Adrenal gland (tissue), 5 donors: ENCODE measurements at regions not wholly inside any gene's neighbourhood (a gene's known extent, or its start where the extent isn't known, plus 50 kb on each side); places are given as distances from the start of the nearest gene placed in this dataset.

ENCODE experiments used
- CTCF ChIP-seq, 6 experiments: fragments of 450-650 bp in 4 of 6; fragments of 200-600 bp in 2 of 6; sonication (generic) in 1 of 6; IDR thresholded peaks; 1 replicate in 5 of 6; 2 replicates in 1 of 6; pipeline versions ENCODE4 v1.5.1 to v1.8.0; 2016 to 2021; ENCODE audit warnings: antibody characterized with exemption in 6 of 6, mild to moderate bottlenecking in 2 of 6, moderate library complexity in 1 of 6
- POLR2A ChIP-seq, 2 donors: fragments of 450-650 bp; IDR thresholded peaks; one replicate each; pipeline ENCODE4 v1.6.1; 2017; ENCODE audit warnings: antibody characterized with exemption in 2 of 2, mild to moderate bottlenecking in 2 of 2, moderate library complexity in 1 of 2
- donor health status: DM: no; HTN: no; CAD: no.

- TF ChIP-seq CTCF (IDR thresholded peaks at IDR 0.05), result no peak
- no peak for TF ChIP-seq POLR2A (IDR thresholded peaks at IDR 0.05)
These were observed 81.2 kb upstream of the SULF2 start for GRCh38 chr20:47866480-47866879.
